GM12878 (cell line): ENCODE measurements at regions not wholly inside any gene's neighbourhood (a gene's known extent, or its start where the extent isn't known, plus 50 kb on each side); places are given as distances from the start of the nearest gene placed in this dataset.

Experiments
- ATAC-seq: fragments of 200-7000 bp; cut with Tn5 transposase; 3 replicates; pipeline ENCODE4 v1.9.1; 2020; ENCODE audit warnings: mild to moderate bottlenecking, moderate library complexity
- BruUV-seq: library from RNA; stranded (reverse); fragments of 400-500 nt; replicated peaks from 2 replicates; lab custom pipeline; 2021; lab: Mats Ljungman, UMichigan
- CTCF ChIA-PET: fragments of 300-600 bp; sonication (Branson Sonifier 250); formaldehyde crosslinking; extraction: SDS; loops from one replicate; lab custom pipeline; 2021; ENCODE audit warnings: inconsistent platforms; lab: Yijun Ruan, JAX
- POLR2A ChIA-PET: fragments of 350-600 bp; formaldehyde crosslinking; extraction: SDS; loops from one replicate; lab custom pipeline; 2021; ENCODE audit warnings: inconsistent platforms; lab: Charles Lee
- RAD21 ChIA-PET: fragments of 300-600 bp; sonication (Branson Sonifier 250); formaldehyde crosslinking; loops from one replicate; lab custom pipeline; 2023; ENCODE audit warnings: antibody characterized with exemption; ENCODE audit not compliant: unreplicated experiment; lab: Charles Lee
- SMC1A ChIA-PET: fragments of 300-600 bp; sonication (Branson Sonifier 250); formaldehyde crosslinking; loops from one replicate; lab custom pipeline; 2023; ENCODE audit not compliant: unreplicated experiment, uncharacterized antibody; lab: Charles Lee
- DNase-seq: peaks from one replicate; pipeline ENCODE4 v3.0.0-alpha.2; 2011; ENCODE audit warnings: low read depth, low spot score
- FAIRE-seq: peaks from 3 replicates; lab custom pipeline; 2011; peaks lifted over from hg19 to GRCh38; lab: Jason Lieb, UNC
- H2AFZ ChIP-seq: 2 replicates; pipeline ENCODE4 v1.6.0; 2011; ENCODE audit warnings: low read depth, low read length, control low read depth; ENCODE audit not compliant: control insufficient read depth
- H3K27ac ChIP-seq: 2 replicates; pipeline ENCODE4 v1.5.1; 2011; ENCODE audit warnings: control low read depth; ENCODE audit not compliant: control insufficient read depth, insufficient read depth
- H3K27me3 ChIP-seq, 2 experiments: replicated peaks in 1 of 2; 2 replicates each; pipeline versions ENCODE4 v1.6.0 to v1.6.1; 2011; ENCODE audit warnings: low read length in 1 of 2; ENCODE audit not compliant: control insufficient read depth in 2 of 2, insufficient read depth in 2 of 2
- H3K36me3 ChIP-seq, 2 experiments: 2 replicates each; pipeline ENCODE4 v1.5.1; 2011; ENCODE audit warnings: low read length in 1 of 2; ENCODE audit not compliant: control insufficient read depth in 2 of 2, insufficient read depth in 2 of 2
- H3K4me1 ChIP-seq: 2 replicates; pipeline ENCODE4 v1.6.1; 2011; ENCODE audit warnings: mild to moderate bottlenecking, low read length, moderate library complexity, mixed read lengths; ENCODE audit not compliant: control insufficient read depth, insufficient read depth
- H3K4me2 ChIP-seq: 2 replicates; pipeline ENCODE4 v1.6.0; 2011; ENCODE audit warnings: control low read depth; ENCODE audit not compliant: control insufficient read depth, insufficient read depth
- H3K4me3 ChIP-seq: fragments of 200-600 bp; sonication (generic); 2 replicates; pipeline ENCODE4 v1.5.1; 2016
- H3K79me2 ChIP-seq: 2 replicates; pipeline ENCODE4 v1.6.0; 2011; ENCODE audit warnings: low read length; ENCODE audit not compliant: control insufficient read depth, insufficient read depth
- H3K9ac ChIP-seq: 2 replicates; pipeline ENCODE4 v1.8.0; 2011; ENCODE audit warnings: low read length, control low read depth, mixed read lengths; ENCODE audit not compliant: control insufficient read depth, insufficient read depth
- H3K9me3 ChIP-seq: replicated peaks from 3 replicates; pipeline ENCODE4 v1.5.1; 2011; ENCODE audit warnings: mild to moderate bottlenecking, low read length; ENCODE audit not compliant: control insufficient read depth, insufficient read depth
- H4K20me1 ChIP-seq: 2 replicates; pipeline ENCODE4 v1.6.0; 2011; ENCODE audit not compliant: control insufficient read depth, insufficient read depth
- CEBPZ ChIP-seq: fragments of 150-350 bp; IDR thresholded peaks from 2 replicates; pipeline ENCODE4 v1.6.1; 2016; ENCODE audit warnings: low read depth, low read length
- HSF1 ChIP-seq: fragments of 150-350 bp; IDR thresholded peaks from 2 replicates; pipeline ENCODE4 v1.6.1; 2014; ENCODE audit warnings: mild to moderate bottlenecking, low read depth, low read length
- MLLT1 ChIP-seq: fragments of 450-650 bp; IDR thresholded peaks from 2 replicates; pipeline ENCODE4 v1.6.1; 2016; ENCODE audit warnings: mild to moderate bottlenecking
- NFIC ChIP-seq: IDR thresholded peaks from 2 replicates; pipeline ENCODE4 v1.6.1; 2012; ENCODE audit warnings: low read depth, mild to moderate bottlenecking, inconsistent platforms, low read length, moderate library complexity
- SUZ12 ChIP-seq: fragments of 200-600 bp; sonication (generic); IDR thresholded peaks from one replicate; pipeline ENCODE4 v1.6.1; 2018; ENCODE audit warnings: antibody characterized with exemption, mild to moderate bottlenecking; ENCODE audit not compliant: unreplicated experiment
- ZSCAN29 ChIP-seq: fragments of 450-650 bp; IDR thresholded peaks from 2 replicates; pipeline ENCODE4 v1.6.1; 2017; ENCODE audit warnings: mild to moderate bottlenecking, moderate library complexity
- WGBS: methylation state at CpG from one replicate; pipeline ENCODE4 v1.1.6; 2016; ENCODE audit warnings: low lambda C conversion rate; ENCODE audit not compliant: insufficient replicate concordance, insufficient coverage; ENCODE audit errors: missing lambda C conversion rate; 5-methylcytosine and 5-hydroxymethylcytosine counted together
- in situ Hi-C: fragments of 300-500 bp; cut with MboI; formaldehyde crosslinking; loops from 9 replicates; pipeline ENCODE4 v1.14.3; 2018; ENCODE audit warnings: mixed read lengths
- intact Hi-C: fragments of 100-400 bp; cut with micrococcal nuclease; formaldehyde crosslinking; loops from one replicate; pipeline ENCODE4 v1.14.2; 2022; ENCODE audit not compliant: unreplicated experiment

GRCh38 chr4:170420255-170420693, 330.5 kb upstream of the AADAT start (continued):
- no peak for TF ChIP-seq CEBPZ

GRCh38 chr4:170414961-170415360, 325.2 kb upstream of the AADAT start:
- Histone ChIP-seq H2AFZ (no peak overlapping the region), H4K20me1 (no peaks in the 10 kb centered on the region), H3K36me3 (no peaks in the 10 kb centered on the region), H3K4me3 (no peak overlapping the region), H3K4me2 (no peak overlapping the region), H3K4me1 (no peaks in the 10 kb centered on the region), H3K9me3 (no peaks in the 10 kb centered on the region), H3K27me3 (no peaks in the 10 kb centered on the region), H3K27ac (no peak overlapping the region), H3K79me2 (no peaks in the 10 kb centered on the region), H3K9ac (no peak overlapping the region)
- WGBS: 53% methylated on average over 4 of the region's 4 CpGs
- no peak for FAIRE-seq
- ATAC-seq: no peak
- ChIA-PET RAD21 (no interaction called here), CTCF (interaction anchor here (0.8 kb wide), 1 partner anchor 155 kb away, joined by 3 read pairs; no protein-coding TSS in a partner anchor), POLR2A (no interaction called here), SMC1A (no interaction called here)
- in situ Hi-C loops: no loop called here
- intact Hi-C loops: no loop called here
- BruUV-seq: no TSS peak
- DNase-seq: no peak
- TF ChIP-seq SUZ12: no peak
- no peak for TF ChIP-seq HSF1
- no peak for TF ChIP-seq ZSCAN29
- TF ChIP-seq NFIC: no peak
- no peak for TF ChIP-seq MLLT1
